ENCODE measurements at regions not wholly inside any gene's neighbourhood (a gene's known extent, or its start where the extent isn't known, plus 50 kb on each side); places are given as distances from the start of the nearest gene placed in this dataset.

- peak; percentile 36 for DNase-seq
- H3K4me3 ChIP-seq = no peak overlapping the region
- no peak overlapping the region for H3K27ac ChIP-seq
- intact Hi-C loops (cut with DNase I; ENCODE audit: low total_unique reads) = no loop called here
- WGBS, 2 donors = 51 to 77% methylated on average over 4 of the region's 7 CpGs
- H3K4me1 ChIP-seq = no peaks in the 10 kb centered on the region
- no peaks in the 10 kb centered on the region for H3K9me3 ChIP-seq
- H3K36me3 ChIP-seq (ENCODE audit: low read depth, missing control alignments) = no peaks in the 10 kb centered on the region
- H3K27me3 ChIP-seq = no peaks in the 10 kb centered on the region
- no peak for TF ChIP-seq CTCF (IDR thresholded peaks at IDR 0.05)
- no peak for TF ChIP-seq POLR2A (IDR thresholded peaks at IDR 0.05)
Measured at GRCh38 chrX:68920561-68920960, 91.7 kb downstream of the EFNB1 start.

DNA sequence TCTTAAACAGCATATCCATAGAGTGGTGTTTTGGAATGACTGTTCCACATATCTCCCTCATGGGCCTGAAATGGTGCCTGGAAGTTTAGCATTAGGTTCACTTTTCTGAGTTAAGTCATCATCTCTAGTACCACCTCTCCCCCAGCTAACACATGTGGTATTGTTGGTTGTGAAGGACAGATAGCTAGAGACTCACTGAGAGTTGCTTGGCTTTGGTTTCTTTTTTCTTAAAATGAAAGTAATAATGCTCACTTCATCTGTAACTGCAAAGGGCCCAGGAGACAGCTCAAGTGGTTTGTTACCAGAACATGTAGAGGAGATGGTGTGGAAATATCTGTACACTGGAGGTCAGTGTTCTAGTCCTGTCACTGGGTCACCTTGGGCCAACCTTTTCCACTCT lies 90.9 kb downstream of the EFNB1 start:
- TF ChIP-seq CTCF (IDR thresholded peaks at IDR 0.05) = no peak
- no peak for TF ChIP-seq POLR2A (IDR thresholded peaks at IDR 0.05)
- Histone ChIP-seq H3K9me3 (no peaks in the 10 kb centered on the region), H3K4me1 (no peaks in the 10 kb centered on the region), H3K27me3 (no peaks in the 10 kb centered on the region), H3K27ac (no peak overlapping the region), H3K4me3 (no peak overlapping the region), H3K36me3 (ENCODE audit: low read depth, missing control alignments) (no peaks in the 10 kb centered on the region)
- DNase-seq = no peak
- intact Hi-C loops (cut with DNase I; ENCODE audit: low total_unique reads) = no loop called here

GRCh38 chrX:68918202-68918601 lies 89.4 kb downstream of the EFNB1 start:
- Histone ChIP-seq H3K27ac (no peak overlapping the region), H3K9me3 (no peaks in the 10 kb centered on the region), H3K27me3 (no peaks in the 10 kb centered on the region), H3K4me1 (no peaks in the 10 kb centered on the region), H3K36me3 (ENCODE audit: low read depth, missing control alignments) (no peaks in the 10 kb centered on the region), H3K4me3 (no peak overlapping the region)
- DNase-seq = no peak
- intact Hi-C loops (cut with DNase I; ENCODE audit: low total_unique reads) = no loop called here
- TF ChIP-seq POLR2A (IDR thresholded peaks at IDR 0.05) = no peak
- TF ChIP-seq CTCF (IDR thresholded peaks at IDR 0.05) = no peak
- 91 to 100% methylated on average over 2 of the region's 2 CpGs for WGBS, 2 donors

- Histone ChIP-seq H3K27me3 (no peaks in the 10 kb centered on the region), H3K4me1 (no peaks in the 10 kb centered on the region), H3K36me3 (ENCODE audit: low read depth, missing control alignments) (no peaks in the 10 kb centered on the region), H3K4me3 (no peak overlapping the region), H3K27ac (no peak overlapping the region), H3K9me3 (no peaks in the 10 kb centered on the region)
- intact Hi-C loops (cut with DNase I; ENCODE audit: low total_unique reads) = no loop called here
- TF ChIP-seq POLR2A (IDR thresholded peaks at IDR 0.05) (no peak), CTCF (IDR thresholded peaks at IDR 0.05) (no peak)
- DNase-seq = no peak
Measured at GRCh38 chrX:68917799-68918198, 89.0 kb downstream of the EFNB1 start.

DNA sequence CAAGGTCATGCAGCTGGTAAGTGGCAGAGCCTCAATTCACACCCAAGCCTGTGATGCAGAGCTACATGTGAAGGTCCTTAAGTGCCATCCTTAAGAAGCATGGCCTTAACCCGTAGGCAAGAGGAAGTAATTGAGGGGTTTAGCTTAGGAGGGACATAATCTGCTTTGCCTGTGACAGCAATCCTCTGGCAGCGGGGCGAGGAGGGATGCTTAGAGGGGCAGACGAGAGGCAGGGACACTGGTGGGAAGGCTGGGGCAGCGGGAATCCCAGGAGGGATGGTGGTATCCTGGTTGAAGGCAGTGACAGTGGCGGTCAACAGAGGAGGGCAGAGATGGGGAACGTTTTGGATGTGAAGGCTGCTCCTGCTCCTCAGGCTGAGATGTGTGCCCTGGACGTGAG lies 88.1 kb downstream of the EFNB1 start:
- H3K36me3 ChIP-seq (ENCODE audit: low read depth, missing control alignments) = no peaks in the 10 kb centered on the region
- WGBS, 2 donors = 90 to 96% methylated on average over 8 of the region's 8 CpGs
- no peak for DNase-seq
- H3K27me3 ChIP-seq = no peaks in the 10 kb centered on the region
- no peak overlapping the region for H3K4me3 ChIP-seq
- H3K27ac ChIP-seq = no peak overlapping the region
- H3K9me3 ChIP-seq = no peaks in the 10 kb centered on the region
- no peaks in the 10 kb centered on the region for H3K4me1 ChIP-seq
- TF ChIP-seq CTCF (IDR thresholded peaks at IDR 0.05) (no peak), POLR2A (IDR thresholded peaks at IDR 0.05) (no peak)
- intact Hi-C loops (cut with DNase I; ENCODE audit: low total_unique reads) = no loop called here

All from testis (tissue), 2 donors.